Retina (tissue), 1 donor: ENCODE measurements at regions not wholly inside any gene's neighbourhood (a gene's known extent, or its start where the extent isn't known, plus 50 kb on each side); places are given as distances from the start of the nearest gene placed in this dataset.
"Not testable (repeated sequence)": the region's sequence is repeated elsewhere in the genome, so short reads cannot be mapped to it uniquely, and the experiment has no call there.

Experiments
- DNase-seq: peaks from one replicate; pipeline ENCODE4 v3.0.0-alpha.2; 2016

- no peak for DNase-seq
These were observed 97.6 kb upstream of the FAM20A start for GRCh38 chr17:68698746-68699145.

- DNase-seq: no peak
These were observed 96.7 kb upstream of the FAM20A start for GRCh38 chr17:68697850-68698361.

- no peak for DNase-seq
These were observed 94.5 kb upstream of the FAM20A start for GRCh38 chr17:68695659-68696058.

- no peak for DNase-seq
These were observed 93.8 kb upstream of the FAM20A start for GRCh38 chr17:68694791-68695485.

- DNase-seq: no peak
These were observed 92.7 kb upstream of the FAM20A start for GRCh38 chr17:68693896-68694295.

- no peak for DNase-seq
These were observed 92.3 kb upstream of the FAM20A start for GRCh38 chr17:68693466-68693865.

- no peak for DNase-seq
These were observed 85.2 kb upstream of the FAM20A start for GRCh38 chr17:68686108-68686988.

GRCh38 chr17:68684949-68685357 is 83.8 kb upstream of the FAM20A start:
- no peak for DNase-seq

- DNase-seq: no peak
These were observed 81.7 kb upstream of the FAM20A start for GRCh38 chr17:68682903-68683302.

GRCh38 chr17:68679882-68680281 is 78.7 kb upstream of the FAM20A start:
- DNase-seq: no peak

GRCh38 chr17:68676856-68677255 is 75.7 kb upstream of the FAM20A start:
- no peak for DNase-seq

GRCh38 chr17:68675723-68676122 is 74.6 kb upstream of the FAM20A start:
- no peak for DNase-seq

- DNase-seq: no peak
These were observed 73.1 kb upstream of the FAM20A start for GRCh38 chr17:68674029-68674925.

- no peak for DNase-seq
These were observed 70.0 kb upstream of the FAM20A start for GRCh38 chr17:68670967-68671693.

- not testable (repeated sequence) for DNase-seq
These were observed 65.3 kb upstream of the FAM20A start for GRCh38 chr17:68666438-68666837.

- no peak for DNase-seq
These were observed 64.2 kb upstream of the FAM20A start for GRCh38 chr17:68665373-68665772.

- DNase-seq: no peak
These were observed 61.3 kb upstream of the FAM20A start for GRCh38 chr17:68662479-68662878.

- no peak for DNase-seq
These were observed 60.9 kb upstream of the FAM20A start for GRCh38 chr17:68662037-68662432.

- DNase-seq: no peak
These were observed 60.3 kb upstream of the FAM20A start for GRCh38 chr17:68661265-68662036.

- no peak for DNase-seq
These were observed 59.1 kb upstream of the FAM20A start for GRCh38 chr17:68660302-68660701.

- DNase-seq: no peak
These were observed 58.0 kb upstream of the FAM20A start for GRCh38 chr17:68658999-68659780.
